ENCODE measurements at regions not wholly inside any gene's neighbourhood (a gene's known extent, or its start where the extent isn't known, plus 50 kb on each side); places are given as distances from the start of the nearest gene placed in this dataset.
"Not testable (repeated sequence)": the region's sequence is repeated elsewhere in the genome, so short reads cannot be mapped to it uniquely, and the experiment has no call there.

- H3K36me3 Mint-ChIP-seq = no peaks in the 10 kb centered on the region
- H3K27ac ChIP-seq (ENCODE audit: low read depth, low read length) = no peak overlapping the region
- no peaks in the 10 kb centered on the region for H3K9me3 ChIP-seq (ENCODE audit: low read length)
- H3K27ac Mint-ChIP-seq = no peak overlapping the region
- no peaks in the 10 kb centered on the region for H3K4me1 ChIP-seq (ENCODE audit: insufficient read depth, low read length)
- H3K27me3 Mint-ChIP-seq = no peaks in the 10 kb centered on the region
- no peaks in the 10 kb centered on the region for H3K27me3 ChIP-seq (ENCODE audit: insufficient read depth, low read length, poor library complexity, severe bottlenecking)
- DNase-seq = no peak
- ChIA-PET CTCF (no interaction called here), POLR2A (no interaction called here)
- H3K4me3 Mint-ChIP-seq = no peak overlapping the region
- peaks cover 6 to 24% (median 14%) of the 10 kb centered on the region in 5 donors for H3K9me3 Mint-ChIP-seq
- no peaks in the 10 kb centered on the region for H3K4me1 Mint-ChIP-seq
- no peaks in the 10 kb centered on the region for H3K36me3 ChIP-seq (ENCODE audit: insufficient read depth, low read length)
- H3K4me3 ChIP-seq (ENCODE audit: low read length) = no peak overlapping the region
Measured at GRCh38 chr4:71866212-71866885, 82.5 kb upstream of the GC start.

DNA sequence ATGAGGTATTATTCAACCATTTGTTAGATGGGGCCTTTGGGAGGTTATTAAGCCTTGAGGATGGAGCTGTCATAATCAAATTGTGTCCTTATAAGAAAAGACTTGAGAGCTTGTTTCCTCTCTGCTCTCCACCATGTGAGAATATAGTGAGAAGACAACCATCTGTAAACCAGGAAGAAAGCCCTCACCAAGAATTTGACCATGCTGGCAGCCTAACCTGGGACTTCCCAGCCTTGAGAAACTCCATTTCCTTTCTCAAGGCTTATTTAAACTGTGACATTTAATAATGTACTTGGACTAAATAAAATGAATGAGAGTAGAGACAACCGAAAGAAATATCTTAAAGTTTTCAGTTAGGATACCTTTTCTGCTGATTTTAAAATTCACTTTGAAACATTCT, 83.7 kb upstream of the GC start:
- no peaks in the 10 kb centered on the region for H3K4me1 ChIP-seq (ENCODE audit: insufficient read depth, low read length)
- peaks cover 6 to 17% (median 10%) of the 10 kb centered on the region in 5 donors for H3K9me3 Mint-ChIP-seq
- POLR2A ChIA-PET = no interaction called here
- H3K27me3 ChIP-seq (ENCODE audit: insufficient read depth, low read length, poor library complexity, severe bottlenecking) = no peaks in the 10 kb centered on the region
- no peaks in the 10 kb centered on the region for H3K27me3 Mint-ChIP-seq
- no peaks in the 10 kb centered on the region for H3K9me3 ChIP-seq (ENCODE audit: low read length)
- CTCF ChIA-PET = no interaction called here
- DNase-seq = no peak
- H3K4me1 Mint-ChIP-seq = no peaks in the 10 kb centered on the region
- H3K27ac ChIP-seq (ENCODE audit: low read depth, low read length) = no peak overlapping the region
- H3K36me3 ChIP-seq (ENCODE audit: insufficient read depth, low read length) = no peaks in the 10 kb centered on the region
- H3K4me3 Mint-ChIP-seq = no peak overlapping the region
- H3K36me3 Mint-ChIP-seq = no peaks in the 10 kb centered on the region
- no peak overlapping the region for H3K4me3 ChIP-seq (ENCODE audit: low read length)
- no peak overlapping the region for H3K27ac Mint-ChIP-seq

DNA sequence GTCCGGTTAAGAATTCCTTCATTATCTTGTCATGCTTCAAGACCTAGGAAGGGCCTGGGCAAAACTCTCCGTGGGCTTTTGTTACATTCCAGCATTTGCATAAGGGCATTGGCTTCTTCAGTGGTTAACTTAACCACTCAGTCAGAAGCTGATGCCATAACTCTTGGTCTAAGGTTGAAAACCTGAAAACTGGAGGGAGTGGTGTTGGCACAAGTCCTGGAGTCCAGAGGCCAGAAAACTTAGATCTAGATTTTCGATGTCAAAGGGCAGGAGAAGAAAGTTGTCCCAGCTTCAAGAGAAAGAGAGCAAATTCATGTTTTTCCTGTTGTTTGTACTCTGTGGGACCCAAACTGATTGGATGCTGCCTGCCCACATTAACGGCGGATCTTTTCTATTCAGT, 86.6 kb upstream of the GC start:
- POLR2A ChIA-PET = no interaction called here
- no peaks in the 10 kb centered on the region for H3K27me3 ChIP-seq (ENCODE audit: insufficient read depth, low read length, poor library complexity, severe bottlenecking)
- Mint-ChIP-seq H3K36me3 (no peaks in the 10 kb centered on the region), H3K27ac (no peak overlapping the region), H3K27me3 (no peaks in the 10 kb centered on the region), H3K4me3 (no peak overlapping the region), H3K4me1 (no peaks in the 10 kb centered on the region), H3K9me3 (peaks cover 0 to 5% (median 0%) of the 10 kb centered on the region in 5 donors)
- no peaks in the 10 kb centered on the region for H3K9me3 ChIP-seq (ENCODE audit: low read length)
- no peak overlapping the region for H3K4me3 ChIP-seq (ENCODE audit: low read length)
- no peaks in the 10 kb centered on the region for H3K36me3 ChIP-seq (ENCODE audit: insufficient read depth, low read length)
- no peaks in the 10 kb centered on the region for H3K4me1 ChIP-seq (ENCODE audit: insufficient read depth, low read length)
- DNase-seq = no peak
- H3K27ac ChIP-seq (ENCODE audit: low read depth, low read length) = no peak overlapping the region
- CTCF ChIA-PET = interaction anchor here (0.9 kb wide), 1 partner anchor 9 kb away, joined by 3 read pairs; no protein-coding TSS in a partner anchor

DNA sequence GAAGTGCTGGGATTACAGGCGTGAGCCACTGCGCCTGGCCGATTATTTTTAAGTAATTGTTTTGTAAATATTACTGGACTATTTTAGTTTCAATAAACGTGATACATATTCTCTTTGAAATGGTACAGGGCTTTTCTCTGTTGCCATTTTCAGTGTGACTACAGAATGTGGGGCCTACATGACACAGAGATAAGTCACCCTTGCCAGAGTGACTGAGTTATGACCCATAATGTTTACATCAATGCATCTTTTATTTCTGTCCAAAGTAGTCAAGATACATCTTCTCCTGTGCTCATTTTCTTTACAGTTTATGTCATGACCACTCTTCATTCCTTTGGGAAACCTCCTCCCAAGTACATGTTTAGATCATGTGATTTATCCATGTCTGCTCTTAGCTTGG, 88.3 kb upstream of the GC start:
- Mint-ChIP-seq H3K36me3 (no peaks in the 10 kb centered on the region), H3K27ac (no peak overlapping the region), H3K27me3 (no peaks in the 10 kb centered on the region), H3K9me3 (peaks cover 0 to 9% (median 3%) of the 10 kb centered on the region in 5 donors), H3K4me3 (no peak overlapping the region), H3K4me1 (no peaks in the 10 kb centered on the region)
- Histone ChIP-seq H3K27me3 (ENCODE audit: insufficient read depth, low read length, poor library complexity, severe bottlenecking) (no peaks in the 10 kb centered on the region), H3K27ac (ENCODE audit: low read depth, low read length) (no peak overlapping the region), H3K4me1 (ENCODE audit: insufficient read depth, low read length) (no peaks in the 10 kb centered on the region), H3K4me3 (ENCODE audit: low read length) (no peak overlapping the region), H3K36me3 (ENCODE audit: insufficient read depth, low read length) (no peaks in the 10 kb centered on the region), H3K9me3 (ENCODE audit: low read length) (no peaks in the 10 kb centered on the region)
- ChIA-PET CTCF (no interaction called here), POLR2A (no interaction called here)
- no peak for DNase-seq

GRCh38 chr4:71872767-71873415, 89.0 kb upstream of the GC start:
- POLR2A ChIA-PET = no interaction called here
- Histone ChIP-seq H3K27me3 (ENCODE audit: insufficient read depth, low read length, poor library complexity, severe bottlenecking) (no peaks in the 10 kb centered on the region), H3K4me1 (ENCODE audit: insufficient read depth, low read length) (no peaks in the 10 kb centered on the region), H3K4me3 (ENCODE audit: low read length) (no peak overlapping the region), H3K9me3 (ENCODE audit: low read length) (no peaks in the 10 kb centered on the region), H3K36me3 (ENCODE audit: insufficient read depth, low read length) (no peaks in the 10 kb centered on the region), H3K27ac (ENCODE audit: low read depth, low read length) (no peak overlapping the region)
- no peak for DNase-seq
- CTCF ChIA-PET = no interaction called here
- H3K4me1 Mint-ChIP-seq = no peaks in the 10 kb centered on the region
- no peak overlapping the region for H3K27ac Mint-ChIP-seq
- no peaks in the 10 kb centered on the region for H3K36me3 Mint-ChIP-seq
- H3K9me3 Mint-ChIP-seq = peaks cover 0 to 9% (median 3%) of the 10 kb centered on the region in 5 donors
- no peak overlapping the region for H3K4me3 Mint-ChIP-seq
- no peaks in the 10 kb centered on the region for H3K27me3 Mint-ChIP-seq

DNA sequence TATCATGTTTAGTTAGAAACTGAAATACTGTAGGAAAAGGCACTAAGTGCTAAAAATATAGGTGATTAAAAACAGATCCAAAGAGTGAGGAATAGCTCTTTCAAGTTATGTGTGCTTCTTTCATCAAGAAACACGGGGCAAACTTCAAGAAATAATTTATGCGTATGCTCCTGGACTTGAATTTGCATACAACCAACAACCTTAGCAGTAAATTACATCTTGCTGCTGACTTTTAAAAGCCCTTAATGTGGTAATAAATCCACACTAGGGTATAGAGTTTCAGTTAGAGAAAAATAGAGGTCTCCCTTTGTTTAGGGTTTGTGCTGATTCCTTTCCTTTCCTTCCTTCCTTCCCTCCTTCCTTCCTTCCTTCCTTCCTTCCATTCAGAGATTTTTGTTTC, 94.5 kb upstream of the GC start:
- Histone ChIP-seq H3K27me3 (ENCODE audit: insufficient read depth, low read length, poor library complexity, severe bottlenecking) (no peaks in the 10 kb centered on the region), H3K36me3 (ENCODE audit: insufficient read depth, low read length) (no peaks in the 10 kb centered on the region), H3K27ac (ENCODE audit: low read depth, low read length) (no peak overlapping the region), H3K4me3 (ENCODE audit: low read length) (no peak overlapping the region), H3K4me1 (ENCODE audit: insufficient read depth, low read length) (no peaks in the 10 kb centered on the region), H3K9me3 (ENCODE audit: low read length) (no peaks in the 10 kb centered on the region)
- Mint-ChIP-seq H3K4me1 (no peaks in the 10 kb centered on the region), H3K4me3 (no peak overlapping the region), H3K9me3 (peaks cover 0 to 9% (median 3%) of the 10 kb centered on the region in 5 donors), H3K36me3 (no peaks in the 10 kb centered on the region), H3K27me3 (peaks cover 0 to 5% of the 10 kb centered on the region in 2 donors), H3K27ac (no peak overlapping the region)
- DNase-seq = no peak
- POLR2A ChIA-PET = no interaction called here
- CTCF ChIA-PET = no interaction called here

DNA sequence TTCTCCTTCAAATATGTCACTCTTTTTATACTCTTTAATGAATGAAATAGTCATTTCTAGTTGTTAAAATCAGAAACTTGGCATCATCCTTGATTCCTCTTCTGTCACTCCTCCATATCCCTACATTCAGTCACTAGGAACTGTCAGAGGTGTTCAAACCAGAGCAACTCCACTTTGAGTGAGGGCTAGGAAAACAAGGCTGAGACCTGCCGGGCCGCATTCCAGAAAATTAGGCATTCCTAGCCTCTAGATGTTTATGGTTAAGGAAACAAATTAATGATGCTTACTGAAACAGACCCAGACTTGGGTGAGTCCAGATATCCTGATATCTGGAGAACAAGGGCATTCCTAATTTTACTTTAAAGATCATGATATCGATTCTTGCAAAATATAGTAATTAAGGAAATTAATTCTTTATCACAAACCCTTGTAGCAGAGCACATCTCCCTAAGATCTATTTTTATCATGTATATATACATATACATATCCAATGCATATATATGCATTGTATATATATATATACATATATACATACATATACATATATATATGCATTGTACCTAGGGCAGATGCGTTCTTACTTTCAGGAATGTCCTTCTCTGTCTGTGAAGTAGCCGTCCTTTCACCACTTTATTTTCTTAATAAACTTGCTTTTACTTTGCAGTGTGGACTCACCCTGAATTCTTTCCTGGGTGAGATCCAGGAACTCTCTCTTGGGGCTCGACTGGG, 98.4 kb upstream of the GC start:
- no peak overlapping the region for H3K4me3 ChIP-seq (ENCODE audit: low read length)
- H3K27me3 Mint-ChIP-seq = peaks cover 0 to 5% of the 10 kb centered on the region in 2 donors
- POLR2A ChIA-PET = no interaction called here
- H3K36me3 Mint-ChIP-seq = no peaks in the 10 kb centered on the region
- H3K4me3 Mint-ChIP-seq = no peak overlapping the region
- CTCF ChIA-PET = no interaction called here
- H3K27ac Mint-ChIP-seq = no peak overlapping the region
- H3K27ac ChIP-seq (ENCODE audit: low read depth, low read length) = no peak overlapping the region
- no peaks in the 10 kb centered on the region for H3K4me1 ChIP-seq (ENCODE audit: insufficient read depth, low read length)
- H3K36me3 ChIP-seq (ENCODE audit: insufficient read depth, low read length) = no peaks in the 10 kb centered on the region
- H3K9me3 ChIP-seq (ENCODE audit: low read length) = no peaks in the 10 kb centered on the region
- H3K27me3 ChIP-seq (ENCODE audit: insufficient read depth, low read length, poor library complexity, severe bottlenecking) = no peaks in the 10 kb centered on the region
- H3K9me3 Mint-ChIP-seq = peaks cover 0 to 3% (median 0%) of the 10 kb centered on the region in 5 donors
- no peaks in the 10 kb centered on the region for H3K4me1 Mint-ChIP-seq
- DNase-seq = no peak

DNA sequence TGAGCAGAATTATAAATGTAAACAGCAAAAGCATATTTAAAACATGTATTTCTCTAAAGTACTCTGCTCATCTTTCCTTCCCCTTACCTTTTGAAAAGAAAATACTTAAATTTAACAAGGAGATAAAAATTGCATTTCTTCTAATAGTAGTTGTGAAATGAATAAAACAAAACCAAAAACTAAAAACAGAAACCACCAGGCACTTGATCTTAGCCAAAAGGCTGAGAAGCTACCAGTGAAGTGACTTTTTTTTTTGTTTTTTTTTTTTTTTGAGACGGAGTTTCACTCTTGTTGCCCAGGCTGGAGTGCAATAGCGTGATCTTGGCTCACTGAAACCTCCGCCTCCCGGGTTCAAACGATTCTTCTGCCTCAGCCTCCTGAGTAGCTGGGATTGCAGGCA, 116.5 kb upstream of the GC start:
- H3K36me3 Mint-ChIP-seq; H3K27me3 ChIP-seq (ENCODE audit: insufficient read depth, low read length, poor library complexity, severe bottlenecking); H3K9me3 Mint-ChIP-seq; H3K27me3 Mint-ChIP-seq; H3K27ac Mint-ChIP-seq; H3K4me1 ChIP-seq (ENCODE audit: insufficient read depth, low read length); H3K27ac ChIP-seq (ENCODE audit: low read depth, low read length); H3K4me3 Mint-ChIP-seq; DNase-seq; POLR2A ChIA-PET; H3K9me3 ChIP-seq (ENCODE audit: low read length); H3K36me3 ChIP-seq (ENCODE audit: insufficient read depth, low read length); CTCF ChIA-PET; H3K4me3 ChIP-seq (ENCODE audit: low read length); H3K4me1 Mint-ChIP-seq: not testable (repeated sequence)

All from CD8-positive, alpha-beta memory T cell (primary cell).